Endothelial cell (in vitro differentiated cells): ENCODE measurements at regions not wholly inside any gene's neighbourhood (a gene's known extent, or its start where the extent isn't known, plus 50 kb on each side); places are given as distances from the start of the nearest gene placed in this dataset.

Experiments used
- DNase-seq: peaks from one replicate; pipeline ENCODE4 v3.0.0; 2021; ENCODE audit warnings: low spot score
- H3K27ac Mint-ChIP-seq: one replicate; pipeline ENCODE4 v1.8.0; 2021; ENCODE audit warnings: mixed read lengths, inconsistent platforms; ENCODE audit not compliant: unreplicated experiment
- H3K27me3 Mint-ChIP-seq: one replicate; pipeline ENCODE4 v1.8.0; 2021; ENCODE audit warnings: mild to moderate bottlenecking, moderate library complexity, mixed read lengths, inconsistent platforms; ENCODE audit not compliant: unreplicated experiment
- H3K36me3 Mint-ChIP-seq: one replicate; pipeline ENCODE4 v1.8.0; 2021; ENCODE audit warnings: mild to moderate bottlenecking, low read depth, mixed read lengths, inconsistent platforms; ENCODE audit not compliant: unreplicated experiment
- H3K4me1 Mint-ChIP-seq: one replicate; pipeline ENCODE4 v1.8.0; 2021; ENCODE audit warnings: mild to moderate bottlenecking, mixed read lengths, inconsistent platforms; ENCODE audit not compliant: unreplicated experiment
- H3K4me3 Mint-ChIP-seq: one replicate; pipeline ENCODE4 v1.8.0; 2021; ENCODE audit warnings: mild to moderate bottlenecking, mixed read lengths, inconsistent platforms; ENCODE audit not compliant: unreplicated experiment
- H3K9me3 Mint-ChIP-seq: one replicate; pipeline ENCODE4 v1.8.0; 2021; ENCODE audit warnings: mixed read lengths, inconsistent platforms; ENCODE audit not compliant: unreplicated experiment
- TF ChIP-seq, protein P1 (sequence below): fragments of 200-600 bp; sonication (generic); IDR thresholded peaks from one replicate; pipeline ENCODE4 v1.5.0; 2021; ENCODE audit warnings: antibody characterized with exemption; ENCODE audit not compliant: unreplicated experiment

DNA sequence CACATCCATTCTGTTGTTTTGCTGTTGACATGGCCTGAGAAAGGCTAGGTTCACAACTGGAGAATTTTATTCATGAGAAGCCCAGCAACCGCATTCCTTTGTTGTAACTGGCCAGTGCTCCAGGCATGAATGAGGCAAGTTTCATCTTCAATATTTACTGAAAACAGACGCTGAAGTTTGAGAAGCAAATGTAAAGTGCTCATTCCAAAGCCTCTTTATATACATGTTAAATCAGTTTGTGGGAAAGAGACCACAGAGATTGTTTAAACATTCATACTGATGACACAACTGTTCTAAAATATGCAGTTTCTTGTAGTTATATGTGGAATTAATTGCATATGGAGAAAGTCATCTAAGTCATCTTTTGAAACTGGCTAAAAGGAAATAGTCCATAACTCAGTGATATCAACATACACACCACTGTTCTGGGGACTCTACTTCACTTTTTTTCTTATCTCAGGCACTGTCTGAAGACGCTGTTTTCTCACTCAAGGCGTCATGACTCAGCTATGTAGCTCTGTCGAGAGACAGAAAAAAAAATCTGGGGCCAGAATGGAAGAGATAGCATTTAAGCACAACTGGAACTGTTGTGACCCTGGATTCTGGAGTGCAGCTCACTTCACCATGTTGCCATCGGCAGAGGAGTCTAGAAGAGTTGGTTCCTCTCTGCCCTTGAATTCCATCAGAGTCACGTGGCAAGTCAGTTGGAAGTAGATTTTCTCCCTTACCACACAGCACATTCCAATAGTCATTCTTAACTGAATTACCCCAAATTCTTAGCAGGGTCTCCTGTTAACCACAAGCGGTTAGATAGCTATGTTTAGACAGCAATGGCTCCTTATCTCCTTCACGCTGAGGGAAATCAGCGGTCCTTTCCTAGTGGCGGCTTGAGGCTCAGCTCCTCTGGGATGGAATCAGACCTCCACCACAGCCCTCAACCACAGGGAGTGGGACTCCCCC lies 258.4 kb upstream of the HMGA2 start:
- no peaks in the 10 kb centered on the region for H3K4me1 Mint-ChIP-seq
- DNase-seq, result no peak
- H3K9me3 Mint-ChIP-seq, result no peaks in the 10 kb centered on the region
- H3K27ac Mint-ChIP-seq, result no peak overlapping the region
- TF ChIP-seq, protein P1, sequence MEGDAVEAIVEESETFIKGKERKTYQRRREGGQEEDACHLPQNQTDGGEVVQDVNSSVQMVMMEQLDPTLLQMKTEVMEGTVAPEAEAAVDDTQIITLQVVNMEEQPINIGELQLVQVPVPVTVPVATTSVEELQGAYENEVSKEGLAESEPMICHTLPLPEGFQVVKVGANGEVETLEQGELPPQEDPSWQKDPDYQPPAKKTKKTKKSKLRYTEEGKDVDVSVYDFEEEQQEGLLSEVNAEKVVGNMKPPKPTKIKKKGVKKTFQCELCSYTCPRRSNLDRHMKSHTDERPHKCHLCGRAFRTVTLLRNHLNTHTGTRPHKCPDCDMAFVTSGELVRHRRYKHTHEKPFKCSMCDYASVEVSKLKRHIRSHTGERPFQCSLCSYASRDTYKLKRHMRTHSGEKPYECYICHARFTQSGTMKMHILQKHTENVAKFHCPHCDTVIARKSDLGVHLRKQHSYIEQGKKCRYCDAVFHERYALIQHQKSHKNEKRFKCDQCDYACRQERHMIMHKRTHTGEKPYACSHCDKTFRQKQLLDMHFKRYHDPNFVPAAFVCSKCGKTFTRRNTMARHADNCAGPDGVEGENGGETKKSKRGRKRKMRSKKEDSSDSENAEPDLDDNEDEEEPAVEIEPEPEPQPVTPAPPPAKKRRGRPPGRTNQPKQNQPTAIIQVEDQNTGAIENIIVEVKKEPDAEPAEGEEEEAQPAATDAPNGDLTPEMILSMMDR, result no peak
- no peaks in the 10 kb centered on the region for H3K27me3 Mint-ChIP-seq
- H3K36me3 Mint-ChIP-seq, result no peaks in the 10 kb centered on the region
- H3K4me3 Mint-ChIP-seq, result no peak overlapping the region

DNA sequence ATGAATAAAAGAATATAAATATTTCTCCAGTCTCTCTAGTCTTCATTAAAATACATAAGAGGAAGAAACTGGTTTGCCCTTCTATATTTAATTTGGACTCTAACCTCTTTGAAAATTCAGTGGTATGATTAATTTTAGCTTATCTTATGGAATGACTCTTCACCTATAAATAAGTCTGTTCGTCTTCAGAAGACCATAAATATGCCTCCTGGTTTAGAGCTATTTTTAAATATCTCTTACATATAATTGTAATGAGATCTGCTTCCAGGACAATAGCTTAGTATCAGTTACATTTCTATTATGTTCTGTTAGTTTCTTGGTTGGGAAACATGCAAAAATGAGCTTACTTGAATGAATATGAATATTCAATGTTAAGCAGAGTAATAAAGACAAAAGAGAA lies 257.5 kb upstream of the HMGA2 start:
- no peaks in the 10 kb centered on the region for H3K36me3 Mint-ChIP-seq
- TF ChIP-seq, protein P1, result no peak
- no peaks in the 10 kb centered on the region for H3K4me1 Mint-ChIP-seq
- no peaks in the 10 kb centered on the region for H3K27me3 Mint-ChIP-seq
- H3K9me3 Mint-ChIP-seq, result no peaks in the 10 kb centered on the region
- no peak overlapping the region for H3K27ac Mint-ChIP-seq
- H3K4me3 Mint-ChIP-seq, result no peak overlapping the region
- DNase-seq, result no peak

DNA sequence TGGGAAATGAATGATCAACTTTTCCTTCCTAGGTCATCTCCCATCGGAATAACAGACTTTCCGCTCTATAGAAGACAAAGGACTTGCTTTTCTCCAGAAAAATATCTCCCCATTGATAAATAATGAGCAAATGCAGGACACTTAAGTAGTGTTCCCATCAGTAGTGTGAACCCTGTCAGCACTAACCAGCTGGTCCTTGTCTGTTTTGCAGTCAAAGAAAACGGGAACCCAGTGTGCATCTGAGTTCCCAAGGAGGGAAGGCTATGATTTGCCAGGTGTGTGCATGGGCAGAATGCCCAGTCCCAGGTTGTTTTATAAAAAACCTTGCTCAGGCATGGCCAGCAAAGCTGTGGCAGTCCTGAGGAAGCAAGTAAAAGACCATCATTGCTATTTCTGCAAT lies 256.5 kb upstream of the HMGA2 start:
- Mint-ChIP-seq H3K9me3 (no peaks in the 10 kb centered on the region), H3K27ac (no peak overlapping the region), H3K27me3 (no peaks in the 10 kb centered on the region), H3K4me3 (no peak overlapping the region), H3K4me1 (no peaks in the 10 kb centered on the region), H3K36me3 (no peaks in the 10 kb centered on the region)
- no peak for DNase-seq
- TF ChIP-seq, protein P1, result no peak

DNA sequence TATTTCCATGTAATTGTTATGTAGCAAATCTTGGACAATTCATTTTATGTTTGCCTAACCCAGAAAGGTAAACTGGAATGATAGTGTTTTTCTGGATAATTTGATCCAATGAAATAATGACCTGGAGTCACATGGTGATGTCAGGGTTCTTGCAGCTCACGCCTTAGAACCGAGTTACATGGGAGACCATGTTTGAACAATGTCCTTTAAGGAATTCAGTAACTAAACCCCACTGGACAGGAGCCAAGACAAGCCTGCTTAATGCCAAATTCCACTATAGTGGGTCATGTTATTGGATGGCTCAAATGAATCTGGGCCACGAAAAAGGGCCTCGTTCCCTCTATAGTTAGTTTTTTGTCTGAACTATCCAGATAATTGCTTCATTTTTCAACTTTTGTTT lies 255.8 kb upstream of the HMGA2 start:
- DNase-seq, result no peak
- H3K4me3 Mint-ChIP-seq, result no peak overlapping the region
- H3K4me1 Mint-ChIP-seq, result no peaks in the 10 kb centered on the region
- H3K27me3 Mint-ChIP-seq, result no peaks in the 10 kb centered on the region
- no peaks in the 10 kb centered on the region for H3K9me3 Mint-ChIP-seq
- no peaks in the 10 kb centered on the region for H3K36me3 Mint-ChIP-seq
- TF ChIP-seq, protein P1, result no peak
- H3K27ac Mint-ChIP-seq, result no peak overlapping the region

DNA sequence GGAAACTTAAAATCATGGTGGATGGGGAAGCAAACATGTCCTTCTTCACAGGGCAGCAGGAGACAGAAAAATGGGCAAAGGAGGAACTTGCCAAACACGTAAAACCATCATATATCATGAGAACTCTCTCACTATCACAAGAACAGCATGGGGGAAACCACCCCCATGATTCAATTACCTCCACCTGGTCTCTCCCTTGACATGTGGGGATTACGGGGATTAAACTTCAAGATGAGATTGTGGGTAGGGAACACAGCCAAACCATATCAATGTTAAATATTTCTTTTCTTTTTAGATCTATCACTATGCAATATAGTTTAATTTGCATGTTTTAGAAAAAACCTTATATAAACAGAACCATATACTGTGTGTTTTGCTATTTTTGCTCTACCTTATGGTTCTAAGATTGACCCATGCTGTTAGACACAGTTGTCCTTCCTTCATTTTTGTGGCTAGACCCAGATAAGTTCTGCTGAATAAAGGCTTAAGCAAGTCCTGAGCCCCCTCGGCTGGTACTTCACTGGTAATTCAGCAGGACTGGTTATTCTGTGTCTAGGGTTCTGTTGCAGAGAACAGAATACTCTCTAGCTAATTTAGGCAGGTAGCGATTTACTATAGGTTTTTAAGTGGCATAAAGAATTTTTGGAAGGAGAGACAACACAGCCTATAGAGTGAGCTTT lies 253.7 kb upstream of the HMGA2 start:
- Mint-ChIP-seq H3K27ac (no peak overlapping the region), H3K4me1 (no peaks in the 10 kb centered on the region), H3K9me3 (no peaks in the 10 kb centered on the region), H3K4me3 (no peak overlapping the region), H3K27me3 (no peaks in the 10 kb centered on the region), H3K36me3 (no peaks in the 10 kb centered on the region)
- no peak for DNase-seq
- TF ChIP-seq, protein P1, result no peak
